ENCODE measurements at regions not wholly inside any gene's neighbourhood (a gene's known extent, or its start where the extent isn't known, plus 50 kb on each side); places are given as distances from the start of the nearest gene placed in this dataset.

DNA sequence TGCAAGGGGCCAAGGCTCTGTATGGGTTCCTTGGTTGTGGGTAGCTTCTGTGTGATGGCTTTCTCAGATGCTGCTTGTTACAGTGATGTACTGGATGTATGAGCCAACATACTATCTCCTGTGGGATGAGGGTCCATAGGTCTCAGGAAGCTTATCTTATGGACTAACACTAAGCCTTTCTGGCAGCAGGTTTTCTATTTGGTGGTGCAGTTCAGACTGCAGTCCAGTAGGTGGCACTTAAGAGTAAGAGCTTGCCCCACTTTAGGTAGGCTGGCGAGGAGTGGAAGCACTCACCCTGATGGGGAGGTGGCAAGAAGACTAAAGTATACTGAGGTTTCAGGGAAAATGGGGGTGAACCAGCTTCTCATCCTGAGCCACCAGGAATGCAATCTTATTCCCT, 306.7 kb upstream of the MAOA start:
- TF ChIP-seq EZH2 (optimal IDR thresholded peaks at IDR 0.05; ENCODE audit: low read depth, low read length) (no peak), EZH2phosphoT487 (IDR thresholded peaks at IDR 0.05; ENCODE audit: low read length) (no peak)
- TF ChIP-seq, protein P1, sequence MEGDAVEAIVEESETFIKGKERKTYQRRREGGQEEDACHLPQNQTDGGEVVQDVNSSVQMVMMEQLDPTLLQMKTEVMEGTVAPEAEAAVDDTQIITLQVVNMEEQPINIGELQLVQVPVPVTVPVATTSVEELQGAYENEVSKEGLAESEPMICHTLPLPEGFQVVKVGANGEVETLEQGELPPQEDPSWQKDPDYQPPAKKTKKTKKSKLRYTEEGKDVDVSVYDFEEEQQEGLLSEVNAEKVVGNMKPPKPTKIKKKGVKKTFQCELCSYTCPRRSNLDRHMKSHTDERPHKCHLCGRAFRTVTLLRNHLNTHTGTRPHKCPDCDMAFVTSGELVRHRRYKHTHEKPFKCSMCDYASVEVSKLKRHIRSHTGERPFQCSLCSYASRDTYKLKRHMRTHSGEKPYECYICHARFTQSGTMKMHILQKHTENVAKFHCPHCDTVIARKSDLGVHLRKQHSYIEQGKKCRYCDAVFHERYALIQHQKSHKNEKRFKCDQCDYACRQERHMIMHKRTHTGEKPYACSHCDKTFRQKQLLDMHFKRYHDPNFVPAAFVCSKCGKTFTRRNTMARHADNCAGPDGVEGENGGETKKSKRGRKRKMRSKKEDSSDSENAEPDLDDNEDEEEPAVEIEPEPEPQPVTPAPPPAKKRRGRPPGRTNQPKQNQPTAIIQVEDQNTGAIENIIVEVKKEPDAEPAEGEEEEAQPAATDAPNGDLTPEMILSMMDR (IDR thresholded peaks at IDR 0.05; ENCODE audit: low read length), result peak; percentile 74
